GM18502 (cell line): ENCODE measurements at regions not wholly inside any gene's neighbourhood (a gene's known extent, or its start where the extent isn't known, plus 50 kb on each side); places are given as distances from the start of the nearest gene placed in this dataset.

Source experiments
- ATAC-seq: cut with Tn5 transposase; IDR thresholded peaks from one replicate; pipeline ENCODE4 v1.9.1; 2021; ENCODE audit warnings: mild to moderate bottlenecking; ENCODE audit not compliant: unreplicated experiment, poor library complexity

GRCh38 chr14:81668626-81669274 is 135.1 kb upstream of the SEL1L start:
- ATAC-seq: no peak

- no peak for ATAC-seq
Measured at GRCh38 chr14:81669308-81669707, 135.7 kb upstream of the SEL1L start.

DNA sequence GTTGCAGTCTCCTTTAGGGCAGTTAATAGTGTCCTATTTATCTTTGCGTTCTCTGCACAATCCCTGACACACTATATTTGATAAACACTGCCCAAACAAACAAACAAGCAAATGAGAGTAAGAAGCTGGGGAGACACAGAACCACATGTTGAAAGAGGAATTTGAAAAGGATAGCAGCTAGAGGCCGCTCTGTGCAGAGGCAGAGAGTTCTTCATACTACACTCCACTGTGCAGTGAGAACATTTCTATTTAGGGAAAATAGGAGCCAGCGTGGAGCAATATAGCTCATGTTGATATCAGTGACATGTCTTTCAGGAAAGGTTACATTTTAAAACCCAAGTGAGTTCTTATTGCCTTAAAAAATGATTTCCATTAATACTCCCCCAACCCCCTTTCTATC is 140.3 kb upstream of the SEL1L start:
- no peak for ATAC-seq

DNA sequence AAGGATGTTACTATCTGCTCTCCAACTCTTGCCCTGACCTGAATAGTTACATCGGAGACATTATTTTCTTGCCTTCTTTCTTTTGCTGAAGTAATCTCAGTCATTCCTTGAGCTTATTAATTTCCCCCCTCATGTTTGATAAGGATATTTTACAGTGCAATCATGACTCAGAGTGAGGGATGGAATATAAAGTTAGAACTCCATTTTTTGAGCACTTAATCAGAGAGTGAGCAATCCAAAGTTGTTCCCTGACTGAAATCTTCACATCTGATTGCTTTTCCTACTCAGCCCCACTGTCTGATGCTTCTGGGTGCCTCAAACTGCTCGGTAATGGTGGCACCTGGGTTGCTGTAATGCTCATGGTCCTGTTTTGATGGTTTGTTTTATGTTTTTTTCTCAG is 142.7 kb upstream of the SEL1L start:
- no peak for ATAC-seq

GRCh38 chr14:81676879-81677278 is 143.2 kb upstream of the SEL1L start:
- ATAC-seq: no peak

GRCh38 chr14:81677736-81678135 is 144.1 kb upstream of the SEL1L start:
- ATAC-seq: no peak

DNA sequence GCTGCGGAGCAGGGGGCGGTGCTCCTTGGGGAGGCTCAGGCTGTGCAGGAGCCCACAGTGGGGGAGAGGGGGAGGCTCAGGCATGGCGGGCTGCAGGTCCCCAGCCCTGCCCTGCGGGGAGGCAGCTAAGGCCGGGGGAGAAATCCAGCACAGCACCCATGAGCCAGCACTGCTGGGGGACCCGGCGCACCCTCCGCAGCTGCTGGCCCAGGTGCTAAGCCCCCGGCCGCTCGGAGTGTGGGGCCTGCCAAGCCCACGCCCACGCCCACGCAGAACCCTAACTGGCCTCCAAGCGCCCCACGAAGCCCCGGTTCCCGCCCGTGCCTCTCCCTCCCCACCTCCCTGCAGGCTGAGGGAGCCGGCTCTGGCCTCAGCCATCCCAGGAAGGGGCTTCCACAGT is 145.6 kb upstream of the SEL1L start:
- ATAC-seq: no peak

DNA sequence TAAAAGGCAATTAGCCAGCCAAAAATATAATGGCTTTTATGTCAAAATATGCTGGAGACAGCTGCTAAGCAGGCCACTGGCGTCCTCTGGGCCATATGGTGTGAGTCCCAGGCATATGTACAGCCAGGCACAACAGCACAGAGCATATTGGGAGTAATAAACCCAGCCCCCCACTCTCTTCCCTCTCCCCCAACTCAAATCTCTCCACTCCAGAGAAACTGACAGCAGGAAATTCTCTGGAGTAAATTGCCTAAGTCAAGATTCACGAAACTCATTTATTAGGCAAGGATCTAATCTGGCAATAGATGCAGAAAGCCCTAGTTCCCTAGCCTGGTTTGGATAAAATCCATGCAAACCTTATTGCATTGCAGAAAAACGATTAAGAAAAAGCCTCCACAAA is 147.9 kb upstream of the SEL1L start:
- no peak for ATAC-seq

GRCh38 chr14:81682134-81682533 is 148.5 kb upstream of the SEL1L start:
- no peak for ATAC-seq

- ATAC-seq: no peak
Measured at GRCh38 chr14:81682701-81683100, 149.0 kb upstream of the SEL1L start.

GRCh38 chr14:81684696-81685095 is 151.0 kb upstream of the SEL1L start:
- ATAC-seq: no peak

- no peak for ATAC-seq
Measured at GRCh38 chr14:81686512-81686911, 152.9 kb upstream of the SEL1L start.

- ATAC-seq: no peak
Measured at GRCh38 chr14:81691931-81692330, 158.3 kb upstream of the SEL1L start.

DNA sequence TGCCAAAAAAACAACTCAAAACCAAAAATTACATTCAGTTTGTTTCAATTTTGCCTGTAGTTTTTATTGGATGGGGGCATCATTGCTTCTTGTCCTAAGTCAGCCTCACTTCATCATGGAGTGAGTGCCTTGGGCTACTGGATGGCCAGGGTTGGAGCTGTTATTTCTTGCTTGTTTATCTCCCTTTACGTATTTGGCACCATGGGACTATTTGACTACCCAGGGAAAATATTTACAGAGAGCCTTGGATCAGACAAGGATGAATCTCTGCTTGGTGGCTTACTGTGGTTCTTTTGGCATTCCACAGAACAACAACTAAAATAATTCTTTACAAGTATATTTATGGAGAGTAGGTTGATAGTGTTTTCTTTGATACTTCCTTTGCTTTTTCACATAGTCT is 160.8 kb upstream of the SEL1L start:
- ATAC-seq: no peak

DNA sequence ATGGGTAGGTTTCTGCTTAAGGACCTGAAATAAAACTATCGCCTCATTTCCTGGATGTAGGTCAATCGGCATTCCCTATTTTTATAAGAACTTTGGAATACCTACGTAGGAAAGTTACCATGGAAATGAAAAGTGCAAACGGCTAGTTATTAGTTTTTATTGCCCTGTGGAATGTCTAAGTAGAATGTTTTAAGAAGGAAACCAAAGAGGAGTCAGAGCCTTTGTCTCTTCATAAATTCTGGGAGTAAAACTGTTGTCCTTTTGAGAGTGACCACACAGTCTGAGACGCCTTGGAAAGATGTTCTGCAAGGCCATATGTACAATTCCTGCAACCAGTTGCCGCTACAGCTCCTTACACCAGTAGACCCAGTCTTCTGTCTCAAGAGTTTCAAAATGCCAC is 176.0 kb upstream of the SEL1L start:
- ATAC-seq: no peak

DNA sequence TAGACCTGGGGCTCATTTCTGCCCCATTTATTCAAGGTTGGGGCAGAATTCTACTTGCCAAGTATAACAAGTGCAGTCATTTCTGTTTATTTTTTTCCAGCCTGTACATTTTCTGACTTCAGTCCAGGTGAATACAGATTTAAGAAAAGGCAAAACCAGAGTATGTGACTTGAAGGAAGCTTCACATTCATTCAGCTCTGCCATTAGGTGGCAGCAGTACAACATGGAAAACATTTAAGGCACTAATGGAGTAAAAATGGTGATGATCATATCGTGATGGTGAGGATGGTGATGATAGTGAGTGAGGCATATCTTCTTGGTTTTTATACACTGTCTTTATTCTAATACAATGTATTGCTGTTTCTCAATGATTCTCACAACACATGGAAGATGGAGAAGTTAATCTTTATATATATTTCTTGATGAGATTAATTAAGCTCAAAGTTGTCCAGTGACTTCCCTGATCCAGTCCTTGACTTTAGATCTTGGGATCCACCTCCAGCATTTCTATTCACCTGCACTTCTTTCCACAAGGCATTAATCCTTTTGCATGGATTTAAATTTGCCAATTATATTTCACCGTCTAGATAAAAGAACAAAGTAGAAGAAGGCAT is 176.7 kb upstream of the SEL1L start:
- peak; percentile 61 for ATAC-seq

GRCh38 chr14:81715731-81716130 is 182.1 kb upstream of the SEL1L start:
- no peak for ATAC-seq

DNA sequence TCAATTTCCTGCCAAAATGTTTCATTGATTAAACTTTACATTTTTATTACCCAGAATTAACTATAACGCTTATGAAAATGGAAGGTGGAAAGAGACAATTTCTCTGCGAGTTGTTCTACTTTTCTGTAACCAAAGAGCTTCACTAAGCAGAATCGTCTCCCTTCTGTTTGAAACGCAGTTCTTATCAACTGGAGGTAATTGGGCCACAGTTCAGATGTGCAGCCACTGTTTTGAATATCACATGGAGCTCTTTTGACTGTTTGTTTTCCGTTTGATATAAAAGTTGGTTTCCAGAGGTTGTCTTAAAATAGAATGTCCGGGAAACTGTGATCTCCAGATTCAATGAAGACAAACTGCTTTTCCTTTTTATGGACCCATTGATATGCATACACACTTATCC is 183.3 kb upstream of the SEL1L start:
- ATAC-seq: no peak

GRCh38 chr14:81723956-81724355 is 190.3 kb upstream of the SEL1L start:
- no peak for ATAC-seq

DNA sequence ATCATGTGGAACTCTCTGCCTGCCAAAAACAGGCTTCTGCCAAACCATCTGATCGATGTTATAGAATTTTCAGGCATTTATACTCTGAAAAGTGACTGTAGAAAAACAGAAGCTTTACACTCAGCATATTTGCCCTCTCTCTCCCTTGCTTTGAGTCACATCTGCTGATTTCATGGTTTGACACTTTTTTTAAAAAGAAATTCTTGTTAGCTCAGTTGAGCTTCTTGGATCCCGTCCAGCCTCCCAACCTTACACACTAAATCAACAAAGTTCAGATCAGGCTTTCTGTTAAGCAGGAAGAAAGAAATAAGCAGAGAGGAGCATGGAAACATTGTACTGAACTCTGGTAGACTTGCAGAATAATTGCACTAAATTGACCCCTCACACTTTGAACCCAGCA is 193.6 kb upstream of the SEL1L start:
- no peak for ATAC-seq

GRCh38 chr14:81728447-81728846 is 194.8 kb upstream of the SEL1L start:
- ATAC-seq: no peak

DNA sequence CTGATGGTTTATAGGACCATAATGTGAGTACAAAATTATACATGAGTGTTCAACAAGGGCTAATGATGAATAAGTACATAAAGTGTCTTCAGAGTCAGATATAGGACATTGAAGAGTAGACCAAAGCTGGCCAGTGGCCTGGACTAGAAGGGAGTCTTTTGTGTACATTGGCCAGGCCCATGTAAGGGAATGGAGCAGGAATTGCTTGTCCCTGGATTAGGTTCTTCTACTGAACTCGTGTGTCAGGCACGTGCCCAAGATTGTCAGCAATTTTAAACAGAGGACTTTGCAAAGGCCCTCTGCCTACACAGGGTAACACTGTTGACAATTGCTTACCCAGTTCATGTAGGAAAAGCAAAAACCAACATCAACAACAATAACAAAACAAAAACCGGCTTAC is 196.0 kb upstream of the SEL1L start:
- ATAC-seq: no peak
